Ramos (cell line): ENCODE measurements at regions not wholly inside any gene's neighbourhood (a gene's known extent, or its start where the extent isn't known, plus 50 kb on each side); places are given as distances from the start of the nearest gene placed in this dataset.
"Not testable (repeated sequence)": the region's sequence is repeated elsewhere in the genome, so short reads cannot be mapped to it uniquely, and the experiment has no call there.

Source experiments
- in situ Hi-C: fragments of 300-500 bp; cut with MboI; formaldehyde crosslinking; loops from one replicate; pipeline ENCODE4 v1.14.3; 2022; ENCODE audit warnings: low sequenced_read_pairs; ENCODE audit not compliant: unreplicated experiment

- in situ Hi-C loops, result no loop called here
Measured at GRCh38 chr13:64556376-64556775, 2673.8 kb downstream of the PCDH9 start.

DNA sequence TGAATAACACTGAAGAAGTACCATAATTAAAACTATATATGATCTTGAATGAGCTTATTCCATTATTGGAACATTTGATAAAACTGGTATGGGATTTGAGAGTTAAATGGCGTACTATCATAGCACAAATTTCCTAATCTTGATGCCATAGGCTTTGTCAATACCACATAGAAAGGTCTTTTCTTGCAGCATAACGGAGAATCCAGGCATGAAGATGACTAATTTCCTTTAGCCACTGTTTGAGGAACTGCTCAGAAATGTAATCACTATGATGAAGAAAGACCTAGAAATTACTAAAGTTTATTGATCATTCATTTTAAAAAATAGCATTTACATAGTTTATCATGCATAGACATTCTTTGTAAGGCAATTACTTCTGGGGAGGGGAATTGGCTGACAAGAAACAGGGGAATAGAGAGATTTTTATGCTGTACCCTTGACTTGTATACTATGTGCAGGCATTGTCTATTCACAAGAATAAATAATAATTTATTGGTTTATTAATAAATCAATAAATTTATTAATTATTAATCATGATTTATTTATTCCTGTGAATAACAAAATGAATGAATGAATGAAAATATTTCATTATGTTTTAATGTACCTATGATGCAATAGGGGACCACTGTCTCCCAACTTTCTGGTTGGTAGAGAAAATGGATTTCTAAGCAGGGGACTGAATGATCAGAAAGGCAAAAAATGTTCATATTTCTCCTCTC, 2676.6 kb downstream of the PCDH9 start:
- in situ Hi-C loops, result no loop called here

DNA sequence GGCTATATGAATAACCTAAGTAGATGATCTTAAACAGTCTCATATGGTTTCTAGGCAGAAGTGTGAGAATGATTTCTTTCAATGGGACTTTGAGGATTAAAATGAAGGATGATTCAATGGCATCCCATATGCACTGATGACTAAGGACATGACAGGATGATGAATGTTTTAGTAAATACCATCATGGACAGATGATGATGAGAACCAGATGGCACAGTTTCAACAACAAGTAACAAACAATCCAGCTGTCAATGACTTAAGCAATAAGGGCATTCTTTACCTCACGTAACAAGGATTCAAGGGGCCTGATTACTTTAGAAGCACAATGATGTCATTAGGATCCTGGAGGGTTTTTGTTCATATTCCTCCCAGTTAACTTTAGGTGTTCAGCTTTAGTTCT, 2678.4 kb downstream of the PCDH9 start:
- in situ Hi-C loops, result no loop called here

DNA sequence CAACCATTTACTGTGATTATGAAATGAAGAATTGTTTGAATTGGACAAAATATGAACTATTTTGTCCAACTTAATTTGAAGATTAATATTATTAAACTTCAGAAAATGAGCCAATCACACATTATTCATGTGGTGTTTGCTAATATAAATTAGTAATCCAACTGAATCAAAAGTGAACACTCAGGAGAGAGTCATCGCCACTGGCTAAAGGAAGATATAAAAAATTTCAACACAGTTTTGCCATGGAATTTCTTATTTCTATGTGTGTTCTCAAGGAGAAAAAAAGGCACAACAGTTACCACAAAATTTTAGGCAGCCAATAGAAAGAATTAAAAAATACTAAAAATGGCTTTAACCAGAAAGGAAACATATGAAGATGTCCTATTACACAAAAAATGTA, 2683.8 kb downstream of the PCDH9 start:
- in situ Hi-C loops, result no loop called here

DNA sequence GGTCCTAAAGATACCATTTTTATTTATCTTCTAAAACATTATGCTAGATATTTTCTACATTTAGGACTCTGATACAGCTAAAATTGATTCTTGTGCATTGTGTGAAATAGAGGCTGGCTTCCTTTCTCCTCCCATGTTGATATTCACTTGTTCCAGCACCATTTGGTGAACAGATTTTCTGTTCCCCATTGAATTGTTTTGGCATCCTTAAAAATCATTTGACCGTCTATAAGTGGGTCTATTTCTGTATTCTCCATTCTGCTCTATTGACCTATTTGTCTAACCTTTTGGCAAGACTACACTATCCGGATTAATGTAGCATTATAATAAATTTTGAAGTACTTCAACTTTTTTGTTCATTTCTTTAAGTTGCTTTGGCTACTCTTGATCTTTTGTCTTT, 2689.2 kb downstream of the PCDH9 start:
- in situ Hi-C loops, result no loop called here

DNA sequence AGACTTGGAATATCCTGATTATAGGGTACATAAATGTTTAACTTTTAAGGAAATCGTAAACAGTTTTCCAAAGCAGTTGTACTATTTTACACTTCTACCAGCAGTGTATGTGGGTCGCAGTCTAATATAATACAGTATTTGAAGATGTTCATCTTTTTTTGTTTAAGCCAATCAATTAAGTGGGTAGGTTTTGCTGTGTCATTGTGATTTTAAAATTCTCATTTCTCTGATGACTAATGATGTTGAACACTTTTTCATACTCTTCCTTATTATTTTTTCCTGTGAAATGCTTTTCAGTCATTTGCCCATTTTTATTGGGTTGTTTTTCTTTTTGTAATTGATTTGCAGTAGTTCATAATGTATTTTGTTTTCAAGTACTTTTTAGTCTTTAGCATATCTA, 2689.7 kb downstream of the PCDH9 start:
- in situ Hi-C loops, result no loop called here

DNA sequence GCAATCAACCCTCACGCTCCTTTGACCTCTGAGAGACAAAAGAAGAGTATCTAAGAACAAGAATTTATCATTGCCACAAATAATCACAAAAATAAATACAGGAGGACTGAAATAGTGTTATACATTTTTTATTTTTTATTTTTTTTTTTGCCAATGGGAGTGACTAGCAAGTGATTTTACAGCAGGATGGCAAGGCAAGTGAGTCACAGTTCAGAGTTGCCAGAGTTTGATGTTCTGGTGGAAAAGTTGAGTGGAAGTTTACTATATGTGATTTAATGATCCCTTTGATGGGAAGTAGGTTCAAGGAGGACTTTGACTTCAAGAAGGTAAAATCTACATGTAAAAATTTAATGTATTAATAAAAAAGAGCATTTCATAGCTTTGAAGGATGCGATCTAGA, 2691.4 kb downstream of the PCDH9 start:
- in situ Hi-C loops, result no loop called here

- in situ Hi-C loops, result no loop called here
Measured at GRCh38 chr13:64534302-64534701, 2695.8 kb downstream of the PCDH9 start.

- in situ Hi-C loops, result no loop called here
Measured at GRCh38 chr13:64531400-64531799, 2698.7 kb downstream of the PCDH9 start.

- in situ Hi-C loops, result no loop called here
Measured at GRCh38 chr13:64529874-64530485, 2700.2 kb downstream of the PCDH9 start.

- in situ Hi-C loops, result no loop called here
Measured at GRCh38 chr13:64528838-64529237, 2701.3 kb downstream of the PCDH9 start.

DNA sequence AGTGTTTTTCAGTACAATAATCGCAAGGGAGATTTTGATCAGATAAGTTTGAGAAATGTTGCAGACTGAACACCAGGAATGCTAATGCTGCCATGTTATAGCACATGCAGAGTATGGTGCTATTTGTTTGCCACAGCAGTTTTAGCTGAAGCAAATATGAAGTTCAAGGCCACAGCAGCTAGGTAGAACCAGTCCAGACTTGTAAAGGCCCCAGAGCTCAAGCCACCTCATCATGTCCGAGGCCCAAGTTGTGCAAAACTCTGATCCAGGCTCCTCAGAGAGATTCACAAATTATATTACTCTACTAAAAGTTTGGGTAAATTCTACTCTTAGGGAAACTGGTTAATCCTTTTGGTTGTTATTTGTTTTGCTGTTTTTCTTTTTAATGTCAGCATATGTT, 2702.6 kb downstream of the PCDH9 start:
- in situ Hi-C loops, result no loop called here

GRCh38 chr13:64525687-64526086, 2704.4 kb downstream of the PCDH9 start:
- in situ Hi-C loops, result no loop called here

- in situ Hi-C loops, result no loop called here
Measured at GRCh38 chr13:64510747-64511146, 2719.4 kb downstream of the PCDH9 start.

GRCh38 chr13:64506246-64506645, 2723.9 kb downstream of the PCDH9 start:
- in situ Hi-C loops, result no loop called here

DNA sequence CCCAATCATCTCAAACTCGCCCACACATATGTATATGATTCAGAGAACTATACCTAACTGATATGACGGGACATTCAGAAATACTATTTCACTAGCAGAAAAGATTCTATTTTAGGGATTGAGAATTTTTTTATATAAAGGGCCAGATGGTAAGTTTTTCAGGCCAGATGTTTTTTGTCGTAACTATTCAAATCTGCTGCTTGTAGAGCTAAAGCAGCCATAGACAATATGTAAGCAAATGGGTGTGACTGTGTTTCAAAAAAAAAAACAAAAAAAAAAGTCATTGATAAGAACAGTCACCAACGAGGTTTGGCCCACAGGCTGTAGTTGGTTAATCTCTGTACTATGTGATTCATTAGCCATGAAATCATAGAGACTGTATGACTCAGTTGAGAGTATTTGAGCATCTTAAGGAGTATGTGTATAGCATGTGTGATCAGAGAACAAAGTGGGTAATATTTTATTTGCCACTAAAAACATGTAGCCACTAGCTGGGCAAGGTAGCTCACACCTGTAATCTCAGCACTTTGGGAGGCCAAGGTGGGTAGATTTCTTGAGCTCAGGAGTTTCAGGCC, 2724.7 kb downstream of the PCDH9 start:
- in situ Hi-C loops, result no loop called here

DNA sequence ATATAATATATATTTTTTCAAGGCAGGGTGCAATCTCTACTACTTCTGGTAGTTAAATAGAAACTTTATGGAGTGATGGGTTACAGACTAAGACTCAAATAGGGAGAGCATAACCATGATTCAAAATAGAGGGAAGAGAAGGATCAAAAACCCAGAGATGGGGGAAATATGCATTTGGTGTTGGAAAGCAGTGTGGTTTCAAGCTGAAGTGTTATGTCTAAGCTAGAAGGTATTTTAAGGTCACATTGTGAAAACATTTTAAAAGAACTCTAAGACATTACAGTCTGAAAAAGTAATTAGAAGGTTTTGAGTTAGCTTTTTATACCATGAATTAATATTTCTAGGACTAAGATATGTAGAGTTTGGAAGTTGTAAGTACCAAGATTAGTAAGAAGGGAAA, 2741.4 kb downstream of the PCDH9 start:
- in situ Hi-C loops, result no loop called here

GRCh38 chr13:64482373-64482772, 2747.8 kb downstream of the PCDH9 start:
- in situ Hi-C loops, result no loop called here

DNA sequence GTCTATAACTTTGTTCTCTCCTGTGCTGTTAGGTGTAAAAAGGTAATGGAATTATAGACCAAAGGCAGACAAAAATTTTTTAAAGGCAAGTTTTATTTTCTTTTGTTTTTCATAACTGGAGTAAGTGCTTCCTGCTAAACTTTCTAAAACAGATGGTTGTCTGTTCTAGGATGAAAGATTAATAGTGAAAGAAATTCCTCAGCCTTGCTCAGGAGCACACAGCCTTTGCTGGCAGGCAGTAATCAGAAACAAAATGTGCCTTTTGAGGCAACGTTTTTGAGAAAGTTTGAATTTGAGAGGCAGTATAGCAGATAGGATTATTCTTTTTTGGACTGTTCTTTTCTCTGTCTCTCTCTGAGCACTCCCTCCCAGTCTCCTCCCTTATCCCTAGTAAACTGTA, 2749.5 kb downstream of the PCDH9 start:
- in situ Hi-C loops, result no loop called here

DNA sequence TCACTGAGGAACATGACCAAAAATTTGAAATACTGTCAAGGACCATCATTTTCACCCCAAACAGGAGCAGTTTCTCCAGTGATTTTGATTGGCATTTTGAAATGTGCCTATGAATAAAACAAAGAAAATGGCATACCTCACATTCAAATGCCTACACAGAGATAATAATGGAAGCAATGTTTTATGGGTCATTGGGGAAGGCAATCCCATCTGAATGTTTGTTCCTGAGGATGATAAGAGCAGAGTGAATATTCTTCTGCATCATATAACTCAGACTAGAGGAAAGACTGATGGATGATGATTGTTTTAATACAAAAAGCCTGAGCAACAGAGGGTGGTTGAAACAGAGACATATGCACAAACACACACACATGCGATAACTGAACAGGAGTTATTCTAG, 2749.9 kb downstream of the PCDH9 start:
- in situ Hi-C loops, result no loop called here

DNA sequence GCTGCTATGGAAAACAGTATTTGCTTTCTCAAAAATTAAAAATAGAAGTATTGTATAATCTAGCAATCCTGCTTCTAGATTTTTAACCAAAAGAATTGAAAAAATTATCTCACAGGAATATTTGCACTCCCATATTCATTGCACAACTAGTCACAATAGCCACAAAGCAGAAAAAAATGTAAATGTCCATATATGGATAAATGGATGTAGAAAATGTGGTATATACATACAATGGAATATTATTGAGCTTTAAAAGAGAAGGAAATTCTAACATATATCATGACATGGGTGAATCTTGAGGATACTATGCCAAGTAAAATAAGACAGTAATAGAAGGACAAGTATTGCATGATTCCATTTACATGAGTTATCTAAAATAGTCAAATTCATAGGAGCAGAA, 2753.0 kb downstream of the PCDH9 start:
- in situ Hi-C loops, result no loop called here

DNA sequence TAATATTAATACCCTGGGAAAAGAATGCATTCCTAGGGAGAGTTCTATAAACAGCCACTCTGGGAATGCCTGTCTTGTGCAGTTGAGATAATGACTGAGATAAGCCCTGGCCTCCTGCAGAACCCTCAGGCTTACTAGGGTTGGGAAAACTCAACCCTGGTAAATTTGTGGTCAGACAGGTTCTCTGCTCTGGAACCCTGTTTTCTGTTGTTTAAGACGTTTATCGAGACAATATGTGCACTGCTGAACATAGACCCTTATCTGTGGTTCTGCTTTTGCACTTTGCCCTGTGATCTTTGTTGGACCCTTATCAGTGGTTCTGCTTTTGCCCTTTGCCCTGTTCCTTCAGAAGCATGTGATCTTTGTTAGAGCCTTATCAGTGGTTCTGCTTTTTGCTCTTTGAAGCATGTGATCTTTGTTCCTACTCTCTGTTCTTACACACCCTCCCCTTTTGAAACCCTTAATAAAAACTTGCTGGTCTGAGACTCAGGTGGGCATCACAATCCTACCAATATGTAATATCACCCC, 2754.0 kb downstream of the PCDH9 start:
- in situ Hi-C loops, result not testable (repeated sequence)
